Loucy (cell line): ENCODE measurements at regions not wholly inside any gene's neighbourhood (a gene's known extent, or its start where the extent isn't known, plus 50 kb on each side); places are given as distances from the start of the nearest gene placed in this dataset.

Experiments
- H2AFZ ChIP-seq: fragments of 200-600 bp; sonication (generic); 2 replicates; pipeline ENCODE4 v1.6.0; 2016; ENCODE audit warnings: antibody characterized with exemption, mild to moderate bottlenecking, low read length, moderate library complexity
- H3F3A ChIP-seq: fragments of 200-600 bp; 2 replicates; pipeline ENCODE4 v1.6.0; 2016; ENCODE audit warnings: antibody characterized with exemption, low read depth, mild to moderate bottlenecking
- H3K27me3 ChIP-seq: fragments of 200-600 bp; sonication (generic); 2 replicates; pipeline ENCODE4 v1.6.1; 2014; ENCODE audit warnings: low read length, mild to moderate bottlenecking; ENCODE audit not compliant: insufficient read depth, poor library complexity, severe bottlenecking
- H3K36me3 ChIP-seq: fragments of 200-600 bp; sonication (generic); 2 replicates; pipeline ENCODE4 v1.6.1; 2016; ENCODE audit warnings: low read length; ENCODE audit not compliant: insufficient read depth
- H3K4me1 ChIP-seq: fragments of 200-600 bp; sonication (generic); 2 replicates; pipeline ENCODE4 v1.5.1; 2014; ENCODE audit warnings: low read length, mild to moderate bottlenecking; ENCODE audit not compliant: insufficient read depth, poor library complexity, severe bottlenecking
- H3K4me2 ChIP-seq: fragments of 200-600 bp; sonication (generic); 2 replicates; pipeline ENCODE4 v1.6.0; 2014; ENCODE audit warnings: antibody characterized with exemption, low read length, low read depth, mild to moderate bottlenecking; ENCODE audit not compliant: poor library complexity, severe bottlenecking
- H3K4me3 ChIP-seq: fragments of 200-600 bp; sonication (generic); 2 replicates; pipeline ENCODE4 v1.5.1; 2014; ENCODE audit warnings: low read length, mild to moderate bottlenecking, mixed read lengths; ENCODE audit not compliant: poor library complexity, severe bottlenecking
- H3K79me2 ChIP-seq: fragments of 200-600 bp; sonication (generic); 2 replicates; pipeline ENCODE4 v1.6.1; 2014; ENCODE audit warnings: low read length; ENCODE audit not compliant: insufficient read depth
- H3K9ac ChIP-seq: fragments of 200-600 bp; sonication (generic); 2 replicates; pipeline ENCODE4 v1.6.0; 2014; ENCODE audit warnings: mild to moderate bottlenecking, low read depth, low read length, moderate library complexity; ENCODE audit not compliant: poor library complexity, severe bottlenecking
- H3K9me2 ChIP-seq: fragments of 200-600 bp; sonication (generic); replicated peaks from 2 replicates; pipeline ENCODE4 v1.6.1; 2016; ENCODE audit warnings: low read depth, low read length, mixed read lengths
- H3K9me3 ChIP-seq: fragments of 200-600 bp; sonication (generic); 2 replicates; pipeline ENCODE4 v1.6.1; 2014; ENCODE audit warnings: mild to moderate bottlenecking, antibody characterized with exemption, low read length, low read depth; ENCODE audit not compliant: insufficient read depth
- H4K20me1 ChIP-seq: fragments of 200-600 bp; sonication (generic); 2 replicates; pipeline ENCODE4 v1.6.0; 2014; ENCODE audit warnings: antibody characterized with exemption, low read length, mild to moderate bottlenecking; ENCODE audit not compliant: insufficient read depth, poor library complexity, severe bottlenecking
- EZH2phosphoT487 ChIP-seq: fragments of 200-600 bp; IDR thresholded peaks from 2 replicates; pipeline ENCODE4 v1.6.1; 2018; ENCODE audit warnings: antibody characterized with exemption, mild to moderate bottlenecking, moderate library complexity, borderline replicate concordance
- TF ChIP-seq, protein P1 (sequence below): fragments of 200-600 bp; sonication (generic); conservative IDR thresholded peaks from 2 replicates; pipeline ENCODE4 v1.5.1; 2014; ENCODE audit warnings: mild to moderate bottlenecking, antibody characterized with exemption, low read length

DNA sequence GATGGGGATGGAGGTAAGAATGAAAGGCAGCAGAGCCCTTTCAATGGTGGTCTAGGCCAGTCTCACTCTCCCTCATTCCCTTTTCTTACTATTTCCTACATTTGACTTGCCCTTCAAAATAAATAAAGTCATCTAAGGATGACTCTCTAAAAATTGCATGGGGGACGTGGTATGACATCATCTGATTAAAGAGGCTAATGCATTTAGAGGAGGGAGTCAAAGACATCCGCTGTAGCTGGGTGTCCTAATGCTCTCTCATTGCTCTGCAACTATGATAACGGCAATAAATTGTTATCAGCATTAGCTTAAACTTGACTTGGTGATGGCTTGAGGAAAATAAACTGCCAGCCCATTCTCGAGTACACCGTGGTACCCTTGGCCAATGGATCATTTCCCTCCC, 225.6 kb upstream of the PBX1 start:
- Histone ChIP-seq H3K9ac (no peak overlapping the region), H3K79me2 (no peaks in the 10 kb centered on the region), H3K36me3 (no peaks in the 10 kb centered on the region), H4K20me1 (no peaks in the 10 kb centered on the region), H3K9me3 (no peaks in the 10 kb centered on the region; the same call in 1 of the 2 replicates), H2AFZ (no peak overlapping the region), H3K4me2 (no peak overlapping the region), H3K27me3 (no peaks in the 10 kb centered on the region), H3F3A (no peaks in the 10 kb centered on the region), H3K4me3 (no peak overlapping the region), H3K9me2 (no peaks in the 10 kb centered on the region), H3K4me1 (no peaks in the 10 kb centered on the region)
- TF ChIP-seq, protein P1, sequence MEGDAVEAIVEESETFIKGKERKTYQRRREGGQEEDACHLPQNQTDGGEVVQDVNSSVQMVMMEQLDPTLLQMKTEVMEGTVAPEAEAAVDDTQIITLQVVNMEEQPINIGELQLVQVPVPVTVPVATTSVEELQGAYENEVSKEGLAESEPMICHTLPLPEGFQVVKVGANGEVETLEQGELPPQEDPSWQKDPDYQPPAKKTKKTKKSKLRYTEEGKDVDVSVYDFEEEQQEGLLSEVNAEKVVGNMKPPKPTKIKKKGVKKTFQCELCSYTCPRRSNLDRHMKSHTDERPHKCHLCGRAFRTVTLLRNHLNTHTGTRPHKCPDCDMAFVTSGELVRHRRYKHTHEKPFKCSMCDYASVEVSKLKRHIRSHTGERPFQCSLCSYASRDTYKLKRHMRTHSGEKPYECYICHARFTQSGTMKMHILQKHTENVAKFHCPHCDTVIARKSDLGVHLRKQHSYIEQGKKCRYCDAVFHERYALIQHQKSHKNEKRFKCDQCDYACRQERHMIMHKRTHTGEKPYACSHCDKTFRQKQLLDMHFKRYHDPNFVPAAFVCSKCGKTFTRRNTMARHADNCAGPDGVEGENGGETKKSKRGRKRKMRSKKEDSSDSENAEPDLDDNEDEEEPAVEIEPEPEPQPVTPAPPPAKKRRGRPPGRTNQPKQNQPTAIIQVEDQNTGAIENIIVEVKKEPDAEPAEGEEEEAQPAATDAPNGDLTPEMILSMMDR = no peak
- TF ChIP-seq EZH2phosphoT487 = no peak

DNA sequence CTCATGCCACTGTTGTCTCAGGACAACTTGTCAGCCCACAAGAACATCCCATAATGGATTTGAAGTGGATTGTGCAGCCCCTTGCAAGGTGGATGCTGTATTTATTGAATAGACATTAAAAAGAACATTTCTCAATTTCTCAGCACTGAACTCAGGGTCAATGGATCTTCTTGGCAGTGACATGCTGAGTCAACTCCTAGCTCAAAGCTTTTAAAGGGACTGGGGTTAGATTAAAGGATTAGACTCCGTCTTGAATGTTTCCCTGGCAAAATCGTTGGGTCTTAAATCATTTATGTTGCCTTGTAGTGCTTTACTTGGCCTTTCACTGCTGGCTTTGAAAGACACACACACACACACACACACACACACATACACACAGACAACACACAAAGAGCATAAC, 221.6 kb upstream of the PBX1 start:
- Histone ChIP-seq H3K36me3 (no peaks in the 10 kb centered on the region), H3K9me2 (no peaks in the 10 kb centered on the region), H3K4me1 (no peaks in the 10 kb centered on the region), H2AFZ (no peak overlapping the region), H3K4me2 (no peak overlapping the region), H3K27me3 (no peaks in the 10 kb centered on the region), H3F3A (no peaks in the 10 kb centered on the region), H4K20me1 (no peaks in the 10 kb centered on the region), H3K9me3 (peaks cover 7% of the 10 kb centered on the region; the same call in 1 of the 2 replicates), H3K79me2 (no peaks in the 10 kb centered on the region), H3K4me3 (no peak overlapping the region), H3K9ac (no peak overlapping the region)
- TF ChIP-seq, protein P1 = no peak
- no peak for TF ChIP-seq EZH2phosphoT487

DNA sequence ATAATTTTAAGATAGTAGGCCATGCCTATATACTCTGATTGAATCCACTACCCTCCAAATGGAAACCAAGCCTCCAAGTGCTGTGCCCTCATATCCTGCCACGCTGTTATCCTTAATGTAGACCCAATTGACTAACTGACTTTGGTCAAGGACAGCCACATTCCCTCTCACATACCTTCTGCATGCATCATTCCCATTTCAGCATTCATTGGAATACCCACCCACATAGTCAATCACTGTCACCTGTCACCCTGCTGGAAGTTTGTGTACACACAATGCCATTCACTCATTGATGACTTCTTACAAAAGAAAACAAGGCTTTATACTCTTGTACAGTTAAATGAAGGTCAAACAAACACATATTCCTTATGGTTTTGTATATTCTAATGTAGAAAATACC, 221.1 kb upstream of the PBX1 start:
- Histone ChIP-seq H3F3A (no peaks in the 10 kb centered on the region), H3K4me3 (no peak overlapping the region), H2AFZ (no peak overlapping the region), H3K36me3 (no peaks in the 10 kb centered on the region), H3K4me1 (no peaks in the 10 kb centered on the region), H3K79me2 (no peaks in the 10 kb centered on the region), H4K20me1 (no peaks in the 10 kb centered on the region), H3K9ac (no peak overlapping the region), H3K9me3 (peaks cover 7% of the 10 kb centered on the region; the same call in 1 of the 2 replicates), H3K4me2 (no peak overlapping the region), H3K27me3 (no peaks in the 10 kb centered on the region), H3K9me2 (no peaks in the 10 kb centered on the region)
- TF ChIP-seq, protein P1 = no peak
- no peak for TF ChIP-seq EZH2phosphoT487
